IPS-NIHi7 (cell line): ENCODE measurements at regions not wholly inside any gene's neighbourhood (a gene's known extent, or its start where the extent isn't known, plus 50 kb on each side); places are given as distances from the start of the nearest gene placed in this dataset.
A peak's percentile ranks its signal among the peaks of the same experiment; 100 is the strongest.
"Not testable (repeated sequence)": the region's sequence is repeated elsewhere in the genome, so short reads cannot be mapped to it uniquely, and the experiment has no call there.

Experiments used
- DNase-seq: peaks from one replicate; pipeline ENCODE4 v3.0.0; 2012; ENCODE audit warnings: mixed read lengths; ENCODE audit errors: extremely low spot score

DNA sequence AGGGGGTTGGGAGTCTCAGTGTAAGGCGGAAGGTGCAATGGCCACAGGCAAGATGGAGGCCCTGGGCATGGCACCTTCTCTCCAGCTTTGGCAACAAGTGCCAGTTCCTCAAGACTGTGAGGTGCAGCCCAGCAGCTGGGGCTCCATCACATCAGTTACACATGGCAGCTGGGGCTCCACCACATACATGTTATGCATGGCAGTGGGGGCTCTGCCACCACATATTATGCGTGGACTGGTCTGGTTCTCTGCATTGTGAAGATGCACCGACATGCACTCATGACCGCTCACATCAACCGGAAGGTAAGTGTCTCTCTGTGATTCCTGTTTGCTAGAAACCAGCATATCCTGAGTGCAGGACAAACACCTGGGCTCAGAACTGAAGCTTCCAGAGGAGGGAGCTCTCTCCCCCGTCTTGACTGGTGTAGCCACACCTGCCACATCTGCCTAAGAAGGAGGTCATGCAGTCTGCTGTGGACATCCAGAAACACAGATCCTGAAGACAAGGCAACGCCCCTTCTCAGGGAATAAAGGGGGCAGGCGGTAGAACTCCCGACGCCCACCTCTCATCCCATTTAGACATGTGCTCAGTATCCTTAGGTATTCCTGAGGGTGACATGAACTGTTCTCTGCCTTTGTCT is 104.1 kb upstream of the TMPRSS2 start:
- peak; percentile 75 for DNase-seq

- DNase-seq, result no peak
Observed at GRCh38 chr21:41611441-41611840, 103.5 kb upstream of the TMPRSS2 start.

DNA sequence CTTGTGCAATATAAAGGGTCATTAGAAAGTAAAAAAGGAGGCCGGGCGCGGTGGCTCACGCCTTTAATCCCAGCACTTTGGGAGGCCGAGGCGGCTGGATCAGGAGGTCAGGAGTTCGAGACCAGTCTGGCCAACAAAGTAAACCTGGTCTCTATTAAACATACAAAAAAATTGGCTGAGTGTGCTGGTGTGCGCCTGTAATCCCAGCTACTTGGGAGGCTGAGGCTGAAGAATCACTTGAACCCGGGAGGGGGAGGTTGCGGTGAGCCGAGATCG is 102.8 kb upstream of the TMPRSS2 start:
- not testable (repeated sequence) for DNase-seq

- DNase-seq, result peak; percentile 76
Observed at GRCh38 chr21:41610042-41610839, 102.3 kb upstream of the TMPRSS2 start.

DNA sequence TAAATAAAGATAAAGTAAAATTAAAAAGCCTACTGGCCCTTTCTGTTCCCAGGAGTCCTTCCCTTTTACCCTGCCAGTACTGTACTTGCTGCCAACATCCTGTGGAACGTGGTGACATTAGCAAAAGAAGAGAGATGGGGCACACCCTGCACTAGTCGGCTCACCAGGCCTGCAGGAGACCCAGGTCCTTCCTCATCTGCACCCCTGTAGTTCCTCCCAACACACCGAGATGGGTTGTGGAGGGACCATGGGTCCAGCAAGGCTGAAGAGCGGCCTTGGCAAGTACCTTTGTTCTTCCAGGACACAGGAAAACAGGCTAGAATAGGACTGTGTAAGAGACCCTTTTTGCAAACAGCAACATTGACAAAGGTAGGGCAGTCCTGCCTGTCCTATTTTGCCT is 98.7 kb upstream of the TMPRSS2 start:
- DNase-seq, result no peak

DNA sequence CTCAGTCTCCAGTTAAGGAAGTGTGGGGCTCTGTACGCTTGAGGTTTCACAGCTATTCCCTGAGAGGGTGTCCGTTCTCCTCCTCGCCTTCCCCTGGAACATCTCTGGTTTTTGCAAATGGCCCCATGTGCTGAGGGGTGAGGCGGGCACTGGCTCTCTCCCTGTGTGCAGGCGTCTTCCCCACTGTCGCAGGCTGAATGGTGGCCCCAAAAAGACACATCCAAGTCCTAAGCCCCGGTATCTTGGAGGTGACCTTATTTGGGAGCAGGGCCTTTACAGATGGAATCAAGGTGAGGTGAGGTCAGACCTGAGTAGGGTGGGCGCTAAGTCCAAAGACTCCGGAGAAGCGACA is 98.0 kb upstream of the TMPRSS2 start:
- DNase-seq, result no peak

GRCh38 chr21:41605178-41605933 is 97.4 kb upstream of the TMPRSS2 start:
- no peak for DNase-seq

GRCh38 chr21:41604583-41605041 is 96.7 kb upstream of the TMPRSS2 start:
- DNase-seq, result peak; percentile 59

DNA sequence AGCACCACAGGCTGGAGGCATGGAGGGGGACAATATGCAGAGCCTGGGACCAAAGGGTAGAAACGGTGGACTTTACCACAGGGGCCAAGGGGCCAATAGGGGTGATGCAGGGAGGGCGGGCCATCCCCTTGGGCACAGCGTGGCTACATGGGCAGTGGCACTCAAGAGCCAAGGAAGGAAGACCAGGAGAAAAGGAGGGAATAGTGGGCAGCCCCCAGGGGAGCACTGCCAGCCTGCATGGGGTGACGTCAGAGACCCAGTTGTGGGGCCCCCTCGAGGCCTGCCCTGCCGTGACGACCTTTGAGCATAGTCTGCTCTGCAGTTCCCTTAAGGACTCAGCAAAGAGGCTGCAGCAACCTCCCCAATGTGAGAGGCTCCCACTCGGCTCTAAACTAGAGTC is 95.5 kb upstream of the TMPRSS2 start:
- DNase-seq, result no peak

- DNase-seq, result no peak
Observed at GRCh38 chr21:41602531-41602930, 94.6 kb upstream of the TMPRSS2 start.

DNA sequence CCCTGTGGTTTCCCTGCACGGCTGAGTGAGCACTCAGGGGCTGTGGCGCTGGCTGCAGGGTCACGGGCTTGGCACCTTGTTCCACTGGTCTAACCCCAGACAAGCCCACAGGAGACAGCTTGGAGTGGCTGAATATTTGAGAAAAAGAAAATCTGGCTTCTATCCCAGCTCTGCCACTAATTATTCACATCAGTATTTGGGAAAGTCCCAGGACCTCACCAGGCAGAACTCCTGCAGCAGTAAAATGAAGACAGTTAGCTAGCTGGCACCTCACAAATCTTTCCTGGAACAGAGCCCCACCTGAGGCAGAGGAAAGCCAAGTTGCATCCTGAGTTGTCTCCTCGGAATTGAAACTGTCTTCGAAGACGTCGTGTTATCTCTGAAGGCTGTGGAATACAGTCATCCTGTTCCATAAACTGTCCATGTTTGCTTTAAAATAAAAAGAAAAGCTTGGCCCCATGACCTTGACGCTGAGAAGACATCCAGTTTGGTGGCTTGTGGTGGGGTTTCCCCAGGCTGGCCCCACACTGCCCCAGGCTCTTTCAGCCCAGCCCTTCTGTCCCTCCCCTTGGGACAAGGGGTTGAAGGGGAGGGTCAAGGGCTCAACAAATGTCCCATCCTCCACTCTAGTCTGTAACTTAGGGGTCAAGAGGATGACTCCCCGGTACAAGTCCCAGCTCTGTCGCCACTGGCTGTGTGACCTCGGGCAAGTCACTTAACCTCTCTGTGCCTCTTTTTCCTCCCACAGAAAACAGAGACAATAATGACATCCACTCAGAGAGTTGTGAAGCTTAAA is 93.8 kb upstream of the TMPRSS2 start:
- DNase-seq, result no peak

- DNase-seq, result no peak
Observed at GRCh38 chr21:41600961-41601572, 93.1 kb upstream of the TMPRSS2 start.

DNA sequence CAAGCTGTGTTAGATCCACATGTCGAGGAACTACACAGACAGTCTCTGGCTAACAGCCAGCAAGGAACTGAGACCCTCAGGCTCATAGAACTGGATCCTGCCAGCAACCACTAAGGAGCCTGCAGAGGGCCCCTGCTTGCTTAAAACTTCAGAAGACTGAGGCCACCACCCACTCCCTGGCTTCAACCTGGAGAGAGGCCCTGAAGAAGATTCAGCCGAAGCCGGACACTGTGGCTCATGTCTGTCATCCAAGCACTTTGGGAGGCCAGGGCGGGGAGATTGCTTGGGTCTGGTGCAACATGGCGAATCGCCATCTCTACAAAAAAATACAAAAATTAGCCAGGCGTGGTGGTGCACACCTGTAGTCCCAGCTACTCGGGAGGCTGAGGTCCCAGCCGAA is 92.6 kb upstream of the TMPRSS2 start:
- DNase-seq, result no peak

DNA sequence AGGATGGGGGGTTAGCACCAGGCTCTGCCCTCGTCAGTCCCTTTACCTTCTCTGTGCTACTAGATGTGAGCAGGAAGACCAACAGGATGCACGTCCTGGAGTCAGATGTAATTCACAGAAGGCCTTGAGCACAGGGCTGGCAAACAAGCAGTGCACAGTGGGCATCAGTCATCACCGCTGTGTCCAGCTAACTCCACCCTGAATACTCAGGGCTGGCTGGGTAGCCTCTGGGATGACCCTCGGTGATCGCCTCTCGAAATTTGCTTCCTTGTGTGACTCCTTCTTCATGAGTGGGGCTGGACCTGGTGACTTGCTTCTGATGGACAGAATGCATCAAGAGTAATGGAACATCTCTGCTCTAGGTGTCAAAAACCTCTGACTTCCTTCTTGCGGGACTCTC is 92.2 kb upstream of the TMPRSS2 start:
- no peak for DNase-seq

- no peak for DNase-seq
Observed at GRCh38 chr21:41598561-41599431, 90.8 kb upstream of the TMPRSS2 start.

DNA sequence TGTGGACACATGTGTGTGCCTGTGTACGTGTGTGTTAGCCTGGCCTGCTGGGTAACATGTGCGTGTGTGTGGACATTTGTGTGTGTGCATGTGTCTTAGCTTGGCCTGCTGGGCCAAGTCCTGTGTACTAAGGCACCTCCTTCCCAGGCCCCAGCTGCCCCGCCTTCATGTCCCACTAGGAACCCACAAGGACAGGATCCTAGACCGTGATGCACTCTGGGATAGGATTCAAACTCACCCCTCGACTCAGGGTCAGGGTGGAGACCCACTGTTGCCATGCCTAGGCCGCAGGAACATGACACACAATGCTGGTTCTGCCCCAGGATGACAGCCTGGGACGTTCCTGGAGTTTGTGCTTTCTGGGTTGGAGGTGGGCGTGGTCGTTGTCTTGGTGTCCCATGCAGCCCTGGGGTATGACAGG is 89.9 kb upstream of the TMPRSS2 start:
- DNase-seq, result no peak

GRCh38 chr21:41597227-41597626 is 89.3 kb upstream of the TMPRSS2 start:
- no peak for DNase-seq

- DNase-seq, result no peak
Observed at GRCh38 chr21:41596241-41596925, 88.4 kb upstream of the TMPRSS2 start.

DNA sequence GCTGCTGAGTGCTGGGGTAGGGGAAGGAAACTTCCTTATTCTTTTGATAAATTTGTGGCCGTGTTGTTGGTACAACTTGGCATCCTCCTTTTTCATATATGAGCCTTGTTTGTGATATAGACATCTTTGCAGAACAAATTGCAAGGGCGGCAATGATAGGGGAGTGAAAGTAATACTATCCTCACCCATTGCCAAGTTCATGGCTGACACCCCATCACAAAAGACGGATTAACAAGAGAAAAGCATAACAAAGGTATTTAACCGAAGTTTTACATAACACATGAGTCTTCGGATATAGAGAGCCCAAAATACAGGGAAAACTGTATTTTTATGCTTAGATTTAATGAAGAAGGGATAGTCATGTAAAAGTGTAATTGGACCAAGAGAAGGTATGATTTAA is 86.3 kb upstream of the TMPRSS2 start:
- no peak for DNase-seq

GRCh38 chr21:41593760-41594138 is 85.8 kb upstream of the TMPRSS2 start:
- no peak for DNase-seq
